A549 (cell line): ENCODE measurements at regions not wholly inside any gene's neighbourhood (a gene's known extent, or its start where the extent isn't known, plus 50 kb on each side); places are given as distances from the start of the nearest gene placed in this dataset.

Experiments
- ATAC-seq, 2 experiments: fragments of 200-7000 bp in 1 of 2; fragments of >200 bp in 1 of 2; cut with Nextera tagmentation in 1 of 2; cut with Tn5 transposase in 1 of 2; 3 replicates each; pipeline versions ENCODE4 v1.8.0 to v1.9.1; 2018 to 2020; ENCODE audit warnings: mild to moderate bottlenecking in 1 of 2, moderate library complexity in 1 of 2
- CTCF ChIA-PET: fragments of 300-600 bp; sonication (Branson Sonifier 250); formaldehyde crosslinking; extraction: SDS; loops from one replicate; lab custom pipeline; 2021; ENCODE audit warnings: antibody characterized with exemption, inconsistent platforms; lab: Yijun Ruan, JAX
- POLR2A ChIA-PET: fragments of 350-600 bp; formaldehyde crosslinking; extraction: SDS; loops from one replicate; lab custom pipeline; 2021; ENCODE audit warnings: antibody characterized with exemption, inconsistent platforms; lab: Yijun Ruan, JAX
- DNase-seq, 2 experiments: peaks; one replicate each; pipeline versions ENCODE4 v3.0.0 to v3.0.0-alpha.2; 2011 to 2016; ENCODE audit warnings: low read depth in 1 of 2, low spot score in 1 of 2
- FAIRE-seq: peaks from 2 replicates; lab custom pipeline; 2011; peaks lifted over from hg19 to GRCh38; lab: Jason Lieb, UNC
- H3K27ac ChIP-seq, 2 experiments: fragments of >200 bp; sonication (Bioruptor Twin); formaldehyde crosslinking; 3 replicates each; pipeline ENCODE4 v1.5.1; 2016 to 2017
- H3K4me1 ChIP-seq: fragments of >200 bp; sonication (Bioruptor Twin); formaldehyde crosslinking; 3 replicates; pipeline ENCODE4 v1.6.1; 2016
- H3K4me2 ChIP-seq: fragments of >200 bp; sonication (Bioruptor Twin); formaldehyde crosslinking; 3 replicates; pipeline ENCODE4 v1.6.1; 2016
- H3K4me3 ChIP-seq: fragments of >200 bp; sonication (Bioruptor Twin); formaldehyde crosslinking; 3 replicates; pipeline ENCODE4 v1.5.1; 2016
- H3K9me3 ChIP-seq: fragments of >200 bp; sonication (Bioruptor Twin); formaldehyde crosslinking; 3 replicates; pipeline ENCODE4 v1.6.1; 2016
- ATOH8 ChIP-seq: fragments of 250-450 bp; sonication (Bioruptor Pico); IDR thresholded peaks from 2 replicates; pipeline ENCODE4 v1.5.0; 2020; ENCODE audit warnings: low read depth, mild to moderate bottlenecking, moderate library complexity
- CBX8 ChIP-seq: fragments of 200-600 bp; sonication (generic); IDR thresholded peaks from 2 replicates; pipeline ENCODE4 v1.6.1; 2016
- CHD4 ChIP-seq: fragments of 200-600 bp; sonication (generic); IDR thresholded peaks from 2 replicates; pipeline ENCODE4 v1.6.1; 2016; ENCODE audit warnings: antibody characterized with exemption, mild to moderate bottlenecking, borderline replicate concordance
- FOSL2 ChIP-seq, 2 experiments: fragments of 450-650 bp in 1 of 2; fragments of >200 bp in 1 of 2; sonication (Bioruptor Twin) in 1 of 2; formaldehyde crosslinking; IDR thresholded peaks; 2 replicates each; pipeline versions ENCODE4 v1.5.0 to v1.6.1; 2016 to 2020; ENCODE audit warnings: mild to moderate bottlenecking in 1 of 2, moderate library complexity in 1 of 2
- FOXS1 ChIP-seq: fragments of 250-450 bp; sonication (Bioruptor Pico); IDR thresholded peaks from 2 replicates; pipeline ENCODE4 v1.5.0; 2020; ENCODE audit warnings: mild to moderate bottlenecking, moderate library complexity
- HEYL ChIP-seq: fragments of 250-450 bp; sonication (Bioruptor Pico); IDR thresholded peaks from 2 replicates; pipeline ENCODE4 v1.8.0; 2021; ENCODE audit warnings: mild to moderate bottlenecking, moderate library complexity
- HMGXB4 ChIP-seq: fragments of 250-450 bp; sonication (Bioruptor Pico); IDR thresholded peaks from 2 replicates; pipeline ENCODE4 v1.5.0; 2021; ENCODE audit warnings: mild to moderate bottlenecking, moderate library complexity, borderline replicate concordance
- JUN ChIP-seq, 2 experiments: fragments of >200 bp; sonication (Bioruptor Twin); formaldehyde crosslinking; IDR thresholded peaks; 2 replicates in 1 of 2; 3 replicates in 1 of 2; pipeline ENCODE4 v1.6.1; 2016 to 2017
- JUNB ChIP-seq: fragments of >200 bp; sonication (Bioruptor Twin); formaldehyde crosslinking; IDR thresholded peaks from 2 replicates; pipeline ENCODE4 v1.6.1; 2016
- KDM1A ChIP-seq: fragments of 200-600 bp; sonication (generic); IDR thresholded peaks from 2 replicates; pipeline ENCODE4 v1.6.1; 2016; ENCODE audit warnings: low read depth, mild to moderate bottlenecking
- MYC ChIP-seq: IDR thresholded peaks from 2 replicates; pipeline ENCODE4 v1.6.1; 2012; ENCODE audit warnings: mild to moderate bottlenecking, inconsistent platforms, low read length, improper control_type of control experiment, borderline replicate concordance
- NFE2L2 ChIP-seq: fragments of 150-350 bp; conservative IDR thresholded peaks from 2 replicates; pipeline ENCODE4 v1.6.1; 2014; ENCODE audit warnings: low read length
- PBX3 ChIP-seq: IDR thresholded peaks from 2 replicates; pipeline ENCODE4 v1.6.1; 2012
- REST ChIP-seq: fragments of 200-600 bp; sonication (generic); IDR thresholded peaks from 2 replicates; pipeline ENCODE4 v1.6.1; 2016; ENCODE audit warnings: antibody characterized with exemption, mild to moderate bottlenecking, moderate library complexity
- RFX5 ChIP-seq: fragments of 450-650 bp; IDR thresholded peaks from 2 replicates; pipeline ENCODE4 v1.7.1; 2014; ENCODE audit warnings: antibody characterized with exemption, mild to moderate bottlenecking, moderate library complexity
- SREBF2 ChIP-seq: fragments of 450-650 bp; IDR thresholded peaks from 2 replicates; pipeline ENCODE4 v1.6.1; 2014; ENCODE audit warnings: mild to moderate bottlenecking, moderate library complexity
- ZNF302 ChIP-seq: fragments of 250-450 bp; sonication (Bioruptor Pico); IDR thresholded peaks from 2 replicates; pipeline ENCODE4 v1.9.0; 2021; ENCODE audit warnings: inconsistent platforms, mild to moderate bottlenecking, moderate library complexity
- ZSCAN20 ChIP-seq: fragments of 250-450 bp; sonication (Bioruptor Pico); IDR thresholded peaks from 2 replicates; pipeline ENCODE4 v1.8.0; 2022; ENCODE audit warnings: mild to moderate bottlenecking, moderate library complexity
- WGBS: methylation state at CpG from one replicate; pipeline ENCODE4 v1.1.6; 2017; ENCODE audit errors: missing lambda C conversion rate; 5-methylcytosine and 5-hydroxymethylcytosine counted together

- no peak for FAIRE-seq
- no peak for TF ChIP-seq NFE2L2
- TF ChIP-seq ATOH8: no peak
- TF ChIP-seq HMGXB4 (CRISPR knock-in tag): no peak
- no peak for TF ChIP-seq FOSL2 (IDR thresholded peaks at IDR 0.05)
- no peak for TF ChIP-seq FOSL2 (CRISPR knock-in tag; IDR thresholded peaks at IDR 0.05)
- TF ChIP-seq RFX5: no peak
- TF ChIP-seq JUNB: no peak
- TF ChIP-seq SREBF2: no peak
- no peak for TF ChIP-seq MYC
- no peak for TF ChIP-seq KDM1A
- TF ChIP-seq FOXS1 (CRISPR knock-in tag): no peak
- POLR2A ChIA-PET: no interaction called here
Measured at GRCh38 chr18:40935423-40935822, 1019.6 kb upstream of the PIK3C3 start.

GRCh38 chr18:40932862-40933261 is 1022.2 kb upstream of the PIK3C3 start:
- 90% methylated on average over 2 of the region's 2 CpGs for WGBS
- Histone ChIP-seq H3K4me1 (no peaks in the 10 kb centered on the region), H3K4me2 (no peak overlapping the region), H3K27ac (no peak overlapping the region), H3K4me3 (no peak overlapping the region), H3K9me3 (no peaks in the 10 kb centered on the region)
- no peak for DNase-seq
- TF ChIP-seq ZSCAN20 (CRISPR knock-in tag): no peak
- TF ChIP-seq ZNF302 (CRISPR knock-in tag): no peak
- no peak for TF ChIP-seq PBX3
- TF ChIP-seq REST: no peak
- TF ChIP-seq CBX8: no peak
- TF ChIP-seq CHD4: no peak
- TF ChIP-seq MYC: no peak
- no peak for TF ChIP-seq NFE2L2
- no peak for TF ChIP-seq HEYL
- TF ChIP-seq FOXS1 (CRISPR knock-in tag): no peak
- no peak for TF ChIP-seq JUN (IDR thresholded peaks at IDR 0.05)
- TF ChIP-seq FOSL2 (IDR thresholded peaks at IDR 0.05): no peak
- TF ChIP-seq FOSL2 (CRISPR knock-in tag; IDR thresholded peaks at IDR 0.05): no peak
- ChIA-PET CTCF (no interaction called here), POLR2A (no interaction called here)
- no peak for ATAC-seq
- FAIRE-seq: no peak

More at GRCh38 chr18:40935423-40935822, 1019.6 kb upstream of the PIK3C3 start:
- Histone ChIP-seq H3K4me2 (no peak overlapping the region), H3K4me1 (no peaks in the 10 kb centered on the region), H3K4me3 (no peak overlapping the region), H3K9me3 (no peaks in the 10 kb centered on the region), H3K27ac (no peak overlapping the region)
- 15% methylated on average over 1 of the region's 1 CpG for WGBS
- peak in 1 of 2 experiments; percentile 27 for DNase-seq
- ATAC-seq: no peak
- CTCF ChIA-PET: no interaction called here
